SIG-M5 (cell line): ENCODE measurements at regions not wholly inside any gene's neighbourhood (a gene's known extent, or its start where the extent isn't known, plus 50 kb on each side); places are given as distances from the start of the nearest gene placed in this dataset.

Experiments
- DNase-seq: peaks from one replicate; lab custom pipeline; 2025; lab: John Stamatoyannopoulos, UW

DNA sequence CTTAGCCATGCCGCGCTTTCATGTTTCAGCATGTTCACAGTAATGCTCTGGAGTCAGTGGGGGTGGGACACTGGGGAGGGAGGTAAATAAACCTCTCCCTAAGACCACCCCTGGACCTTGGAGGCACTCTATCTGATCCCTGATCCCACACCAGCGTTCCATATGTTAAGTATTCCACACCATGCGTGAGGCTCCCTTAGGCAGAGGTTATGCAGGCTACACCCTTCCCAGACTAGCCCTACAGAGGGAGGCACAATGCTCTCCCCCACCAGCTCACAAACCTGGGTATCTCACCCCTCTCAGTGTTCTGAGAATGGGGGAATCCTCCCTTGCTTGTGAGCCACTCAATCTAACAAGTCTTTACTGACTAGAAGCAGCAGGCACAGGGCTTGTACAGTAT is 1610.4 kb upstream of the ZEB2 start:
- no peak for DNase-seq

DNA sequence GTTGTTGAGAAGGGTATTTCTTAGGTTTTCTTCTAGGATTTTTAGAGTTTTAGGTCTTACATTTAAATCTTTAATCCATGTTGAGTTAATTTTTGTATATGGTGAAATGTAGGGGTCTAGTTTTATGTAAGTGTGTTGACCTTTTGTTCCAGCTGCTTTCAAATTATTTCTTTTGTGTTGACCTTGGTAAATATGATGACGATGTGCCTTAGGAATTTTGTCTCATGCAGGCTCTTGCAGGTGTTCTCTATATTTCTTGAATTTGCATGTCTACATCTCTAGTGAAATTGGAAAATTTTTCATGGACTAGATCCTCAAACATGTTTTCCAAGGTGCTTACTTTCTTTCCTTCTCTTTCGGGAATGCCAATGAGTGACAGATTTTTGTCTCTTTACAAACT is 1609.3 kb upstream of the ZEB2 start:
- no peak for DNase-seq

DNA sequence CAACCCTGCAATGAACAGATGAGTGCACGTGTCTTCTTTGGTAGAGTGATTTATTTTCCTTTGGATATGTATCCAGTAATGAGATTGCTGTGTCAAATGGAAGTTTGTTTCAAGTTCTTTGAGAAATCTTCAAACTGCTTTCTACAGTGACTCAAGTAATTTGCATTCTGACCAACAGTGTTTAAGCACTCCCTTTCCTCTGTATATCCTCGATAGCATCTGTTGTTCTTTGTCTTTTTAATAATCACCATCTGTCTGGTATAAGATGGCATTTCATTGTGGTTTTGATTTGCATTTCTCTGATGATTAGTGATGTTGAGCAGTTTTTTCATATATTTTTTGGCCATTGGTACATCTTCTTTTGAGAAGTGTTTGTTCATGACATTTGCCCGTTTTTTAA is 1608.3 kb upstream of the ZEB2 start:
- no peak for DNase-seq

DNA sequence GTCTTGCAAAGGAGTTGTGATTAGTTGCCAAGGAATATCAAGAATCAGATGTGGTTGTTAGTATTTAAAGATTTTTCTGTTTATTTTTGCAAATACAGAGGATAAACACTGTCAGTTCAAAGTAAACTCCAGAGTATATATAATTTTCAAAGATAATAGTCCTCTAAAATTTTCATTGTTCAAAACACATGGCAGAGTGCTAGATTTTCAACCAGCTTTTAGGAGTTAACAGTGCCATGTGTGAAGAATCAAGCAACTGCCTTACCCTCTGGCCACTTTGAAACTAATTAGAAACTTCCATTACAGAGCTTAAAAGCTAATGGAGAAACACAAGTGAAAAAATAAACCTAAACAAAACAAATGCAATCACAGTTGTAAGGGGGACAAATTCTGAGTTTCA is 1605.6 kb upstream of the ZEB2 start:
- DNase-seq: no peak

DNA sequence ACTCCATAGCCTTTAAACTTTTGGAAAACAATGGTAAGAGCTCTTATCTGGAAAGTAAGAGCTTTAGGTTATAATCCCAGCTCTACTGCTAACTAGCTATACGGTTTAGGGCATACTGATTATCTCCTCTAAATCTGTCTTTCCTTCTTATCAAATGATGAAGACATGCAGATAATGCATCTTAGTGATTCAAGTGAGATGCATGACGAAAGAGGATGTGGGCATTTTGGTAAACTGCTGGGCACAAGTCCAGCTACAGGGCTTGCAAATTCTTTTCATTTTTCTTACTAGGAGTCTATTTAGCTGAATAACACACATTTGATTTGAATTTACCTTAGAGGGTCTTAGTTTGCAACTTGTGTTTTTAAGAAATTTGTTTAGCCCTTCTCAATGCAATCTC is 1604.8 kb upstream of the ZEB2 start:
- DNase-seq: no peak

DNA sequence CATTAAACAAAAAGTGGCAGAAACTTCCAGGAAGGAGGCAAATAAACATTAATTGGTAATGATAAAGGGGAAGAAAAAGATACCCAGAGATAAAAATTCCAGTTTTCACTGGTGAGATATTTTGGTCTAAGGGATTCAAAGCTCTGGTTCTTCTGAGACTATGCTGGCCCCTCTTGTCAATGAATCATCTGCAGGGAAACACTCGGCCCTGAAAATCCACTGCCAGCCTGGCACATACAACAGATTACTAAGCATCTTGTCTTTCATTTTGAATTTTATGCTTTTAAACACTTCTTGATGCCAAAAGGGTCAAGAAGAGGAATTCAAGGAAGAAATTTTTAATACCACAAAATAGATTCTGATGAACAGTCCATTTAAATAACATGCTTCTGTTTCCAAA is 1603.8 kb upstream of the ZEB2 start:
- DNase-seq: no peak

DNA sequence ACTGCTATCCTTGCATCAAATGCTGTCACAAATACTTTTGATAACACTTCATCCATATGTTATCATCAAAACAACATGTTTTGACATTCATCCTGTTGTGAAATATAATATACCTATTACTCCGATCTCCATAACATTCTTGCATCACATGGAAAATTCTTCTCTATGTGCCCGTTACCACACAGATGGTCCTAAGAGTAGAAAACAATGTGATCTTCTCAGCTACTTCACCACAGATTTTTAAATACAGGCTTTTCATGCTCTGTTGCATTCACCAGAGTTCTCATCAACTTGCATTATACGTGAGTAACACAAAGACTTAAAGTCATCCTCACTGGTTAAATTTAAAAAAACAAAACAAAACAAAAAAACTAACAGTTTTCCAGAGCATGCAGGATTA is 1603.3 kb upstream of the ZEB2 start:
- DNase-seq: no peak

DNA sequence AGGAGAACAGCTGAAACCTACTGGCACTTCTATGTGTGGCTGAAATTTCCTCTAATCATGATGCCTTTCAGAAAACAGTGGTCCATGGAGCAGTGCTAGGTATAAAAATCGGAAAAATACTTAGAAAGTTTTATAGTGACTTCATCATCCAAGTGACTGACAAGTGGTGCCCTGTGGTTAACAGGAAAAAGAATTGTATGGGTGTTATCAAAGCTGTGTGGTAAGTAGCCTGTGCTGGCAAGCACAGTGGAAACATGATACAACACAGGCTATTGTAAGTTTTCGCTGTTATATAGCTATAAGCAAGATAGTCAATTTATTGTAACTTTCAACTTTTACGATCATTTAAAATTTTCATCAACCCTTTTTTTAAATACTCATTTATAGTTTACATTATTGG is 1599.7 kb upstream of the ZEB2 start:
- no peak for DNase-seq

DNA sequence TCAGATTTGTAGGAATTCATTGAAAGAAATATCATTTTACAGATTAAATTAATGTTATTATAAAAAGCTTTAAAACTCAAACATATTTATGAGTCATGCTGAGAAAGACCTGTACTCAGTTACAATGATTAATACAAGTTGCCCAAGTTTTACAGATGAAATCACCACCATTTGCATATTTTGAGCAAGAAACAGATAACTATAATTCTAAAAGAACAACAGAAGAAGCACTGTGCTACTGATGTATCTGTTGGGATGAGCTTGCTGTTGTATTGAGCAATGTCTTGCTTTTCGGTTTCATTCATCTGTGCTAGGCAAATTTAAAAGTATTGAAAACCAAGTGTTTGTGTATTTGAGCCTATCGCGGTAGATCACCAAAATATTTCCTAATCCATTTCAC is 1589.1 kb upstream of the ZEB2 start:
- DNase-seq: no peak

DNA sequence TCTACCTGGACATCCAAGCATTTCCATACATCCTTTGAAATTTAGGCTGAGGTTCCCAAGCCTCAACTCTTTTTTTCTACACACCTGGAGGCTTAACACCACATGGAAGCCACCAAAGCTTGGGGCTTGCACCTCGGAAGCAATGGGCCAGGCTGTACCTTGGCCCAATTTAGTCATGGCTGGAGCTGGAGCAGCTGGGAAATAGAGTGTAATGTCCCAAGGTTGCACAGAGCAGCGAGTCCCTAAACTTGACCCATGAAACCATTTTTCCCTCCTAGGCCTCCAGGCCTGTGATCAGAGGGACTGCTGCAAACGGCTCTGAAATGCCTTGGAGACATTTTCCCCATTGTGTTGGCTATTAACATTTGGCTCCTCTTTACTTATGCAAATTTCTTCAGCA is 1574.3 kb upstream of the ZEB2 start:
- no peak for DNase-seq

DNA sequence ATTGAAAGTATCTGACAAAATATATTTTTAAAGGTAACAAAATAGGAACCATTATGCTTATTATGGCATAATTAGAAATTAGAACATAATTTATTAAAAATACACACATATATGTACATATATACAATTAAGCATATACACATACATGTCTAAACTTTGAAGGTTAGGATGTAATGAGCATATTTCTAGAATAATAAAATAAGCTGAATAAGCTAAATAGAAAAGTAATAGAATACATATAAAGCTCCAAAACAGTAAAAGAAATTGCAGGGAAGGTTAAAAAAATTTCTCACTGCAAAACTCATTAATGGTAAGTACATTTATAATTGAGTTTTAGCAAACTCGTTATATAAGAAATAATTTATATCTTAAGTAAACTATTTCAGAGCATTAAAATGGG is 1561.5 kb upstream of the ZEB2 start:
- DNase-seq: no peak

DNA sequence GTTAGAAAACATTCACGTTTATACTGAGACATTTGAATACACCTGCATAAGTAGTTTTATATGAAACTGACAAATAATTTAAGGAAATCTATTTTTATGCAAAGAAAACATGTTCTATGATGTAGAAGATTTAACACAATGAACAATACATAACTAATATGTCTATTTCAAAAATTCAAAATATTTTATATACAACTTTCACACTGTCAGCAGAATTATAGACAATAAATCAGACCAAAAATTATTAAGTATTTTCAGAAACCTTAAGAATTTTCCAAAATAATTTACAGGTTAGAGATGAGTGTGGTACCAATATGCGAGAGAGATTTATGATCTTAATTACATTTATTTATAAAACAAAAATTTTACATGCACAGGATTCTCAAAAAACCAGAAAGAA is 1561.0 kb upstream of the ZEB2 start:
- no peak for DNase-seq

DNA sequence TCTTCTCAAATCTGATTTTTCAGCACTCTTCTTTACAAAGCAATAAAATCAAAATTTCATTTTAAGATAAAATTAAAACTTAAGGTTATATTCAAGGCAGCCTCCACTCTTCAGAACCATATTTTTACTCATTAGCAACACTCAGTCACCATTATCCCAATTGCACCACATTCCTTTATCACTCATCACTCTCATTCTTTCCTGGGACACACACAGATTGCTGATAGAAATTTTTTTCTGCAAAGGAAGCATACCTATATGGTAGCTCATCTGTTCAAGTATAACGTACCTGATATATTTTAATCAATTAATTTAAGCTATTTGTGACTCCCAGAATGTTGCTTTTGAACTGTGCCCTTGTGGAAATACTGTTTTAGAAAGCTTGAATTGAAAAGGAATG is 1559.3 kb upstream of the ZEB2 start:
- no peak for DNase-seq

DNA sequence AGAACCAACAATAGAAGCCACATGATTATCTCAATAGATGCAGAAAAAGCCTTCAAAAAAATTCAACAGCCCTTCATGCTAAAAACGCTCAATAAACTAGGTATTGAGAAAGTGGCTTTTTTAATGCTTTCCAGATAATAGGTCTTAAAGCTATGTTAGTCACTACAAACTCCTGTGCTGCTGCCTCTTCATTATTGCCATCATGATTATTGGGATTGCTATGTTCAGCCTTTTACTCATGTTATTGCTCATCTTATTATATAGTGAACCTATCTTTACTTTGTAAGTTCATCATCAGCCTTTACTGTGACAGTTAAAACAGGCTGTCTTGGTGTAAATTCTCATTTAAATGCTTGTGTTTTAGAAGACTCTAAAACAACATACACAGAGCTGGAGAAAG is 1557.2 kb upstream of the ZEB2 start:
- DNase-seq: no peak

DNA sequence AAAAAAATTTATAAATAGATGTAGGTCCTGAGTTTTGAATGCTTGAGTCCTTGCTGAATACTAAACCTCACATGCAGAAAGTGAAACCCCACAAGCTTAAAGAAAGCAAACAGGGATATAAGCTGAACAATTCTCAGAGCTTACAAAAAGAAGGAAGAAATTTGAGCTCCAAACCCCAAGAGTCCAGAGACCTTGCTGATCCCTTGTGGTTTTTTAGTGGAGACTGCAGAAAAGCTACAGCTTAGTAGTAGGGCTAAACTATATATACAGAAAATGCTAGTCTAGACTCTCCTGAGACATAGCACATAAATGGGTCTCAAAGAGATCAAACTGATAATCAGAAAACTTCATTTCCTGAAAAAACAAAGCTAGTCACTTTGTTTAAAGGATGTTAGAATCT is 1548.1 kb upstream of the ZEB2 start:
- no peak for DNase-seq

DNA sequence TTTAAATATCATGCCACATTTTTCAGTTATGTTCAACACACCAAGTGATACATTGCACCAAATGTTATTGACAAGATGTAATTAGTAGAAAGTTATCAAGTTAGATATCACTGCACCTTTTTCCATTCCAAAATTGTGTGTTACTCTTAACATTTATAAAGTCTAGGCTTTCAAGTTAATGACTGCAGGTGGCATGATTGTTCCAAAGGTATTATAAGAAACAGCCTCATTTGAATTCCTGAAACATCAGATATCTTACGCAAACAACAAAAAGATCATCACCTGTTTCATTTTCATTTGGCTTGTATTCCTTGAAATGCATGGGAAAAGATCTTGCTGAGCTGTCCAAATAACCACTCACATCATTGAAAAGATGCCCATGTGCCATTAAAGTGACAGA is 1528.2 kb upstream of the ZEB2 start:
- DNase-seq: no peak

DNA sequence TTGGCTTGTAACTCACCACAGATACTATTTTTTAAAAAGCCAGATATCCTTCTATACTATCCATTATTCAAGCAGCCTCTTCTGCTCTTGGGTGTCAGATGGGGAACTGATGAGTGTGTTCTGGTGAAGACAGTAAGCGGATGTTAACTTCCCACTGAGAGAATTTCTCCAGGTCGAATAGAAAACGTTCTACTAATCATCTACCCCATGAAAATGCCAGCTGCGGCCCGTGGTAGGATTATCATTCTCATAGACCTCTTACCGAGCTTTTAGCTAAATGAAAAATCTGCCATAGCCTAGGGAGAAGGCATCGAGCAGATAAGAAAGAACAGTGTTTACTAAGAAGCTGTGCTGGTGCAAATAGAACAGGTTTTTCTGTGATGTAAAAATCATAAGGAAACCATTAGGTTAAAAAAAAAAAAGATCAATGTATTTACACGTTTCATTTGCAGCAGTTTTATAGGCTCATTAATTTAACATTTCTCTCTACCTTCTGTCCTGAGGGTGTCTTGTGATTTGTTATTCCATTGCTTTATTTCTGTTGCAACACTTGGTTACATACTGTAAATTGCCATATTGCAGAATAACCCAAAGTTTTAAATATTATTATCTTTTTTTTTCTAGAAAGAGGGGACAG is 1521.5 kb upstream of the ZEB2 start:
- DNase-seq: no peak

DNA sequence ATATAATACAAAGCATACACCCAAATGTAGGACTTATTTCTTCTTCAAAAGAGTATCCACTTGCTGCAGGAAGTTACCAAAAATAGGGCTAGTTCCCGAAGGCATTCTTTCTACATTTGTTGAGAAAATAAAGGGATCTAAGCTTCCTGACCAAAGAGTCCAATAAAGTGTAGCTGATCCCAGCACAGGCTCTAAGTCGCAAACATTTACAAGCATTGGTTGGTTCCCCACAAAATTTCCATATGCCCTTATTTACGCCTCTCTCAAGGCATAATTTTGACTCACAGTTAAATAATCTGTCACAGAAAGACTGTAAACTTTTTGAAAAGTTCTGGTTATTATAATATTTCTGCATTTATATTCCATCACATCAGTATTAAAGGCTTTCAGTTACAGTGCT is 1520.1 kb upstream of the ZEB2 start:
- DNase-seq: no peak

DNA sequence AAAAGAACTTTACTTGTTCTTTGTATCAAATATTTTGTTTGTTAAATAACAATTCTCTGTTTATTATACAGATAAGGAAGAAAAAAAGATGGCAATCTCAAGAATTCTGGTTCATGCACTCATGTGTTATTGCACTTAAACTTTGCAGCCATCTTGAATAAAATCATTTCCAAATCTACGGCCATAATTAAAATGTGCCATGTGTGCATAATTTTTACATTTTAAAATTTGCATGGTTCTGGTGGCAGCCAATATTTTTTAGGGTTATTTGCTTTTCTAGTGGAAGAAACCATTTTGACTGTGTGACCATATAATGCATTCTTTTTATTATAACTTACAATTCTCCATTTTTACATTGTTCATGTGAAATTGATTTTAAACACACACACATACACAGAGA is 1518.1 kb upstream of the ZEB2 start:
- DNase-seq: no peak

DNA sequence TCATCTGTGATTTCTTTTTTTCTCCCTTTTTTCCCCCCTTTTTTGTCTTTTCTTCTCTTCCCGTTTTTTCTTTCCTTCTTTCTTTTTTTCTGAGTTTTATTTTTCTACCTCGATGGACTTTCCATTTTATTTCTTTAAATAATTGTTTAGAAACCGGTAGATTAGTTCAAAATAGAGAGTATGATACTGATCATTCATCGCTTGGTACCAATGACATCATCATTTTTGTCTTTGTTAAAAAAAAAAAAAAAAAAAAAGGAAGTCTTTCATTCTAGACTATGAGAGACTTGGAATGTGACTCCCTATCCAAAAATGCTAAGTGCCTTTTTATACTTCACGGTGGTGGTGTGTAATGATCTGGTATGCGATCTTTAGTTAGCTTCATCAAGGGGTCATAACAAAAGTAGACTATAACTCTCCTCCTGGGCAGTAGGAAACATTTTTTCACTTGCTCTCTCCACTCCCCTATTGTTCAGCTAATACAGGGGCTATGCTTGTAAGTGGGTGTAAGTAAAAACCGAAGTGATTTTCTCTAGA is 1517.5 kb upstream of the ZEB2 start:
- no peak for DNase-seq

DNA sequence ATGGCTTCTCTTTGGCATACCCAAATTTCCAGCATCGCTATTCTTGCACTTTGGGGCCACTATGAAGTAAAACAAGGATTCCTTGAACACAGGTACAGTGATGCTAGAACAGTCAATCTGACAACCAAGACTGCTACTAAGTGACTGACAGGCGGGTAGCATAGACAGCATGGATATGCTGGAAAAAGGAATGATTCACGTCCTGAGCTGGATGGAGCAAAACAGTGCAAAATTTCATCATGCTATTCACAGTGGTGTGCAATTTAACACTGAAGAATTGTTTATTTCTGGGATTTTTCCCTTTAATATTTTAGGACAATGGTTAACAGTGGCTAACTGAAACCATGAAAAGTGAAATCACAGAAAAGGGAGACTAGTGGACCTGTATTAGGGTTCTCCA is 1511.2 kb upstream of the ZEB2 start:
- no peak for DNase-seq

DNA sequence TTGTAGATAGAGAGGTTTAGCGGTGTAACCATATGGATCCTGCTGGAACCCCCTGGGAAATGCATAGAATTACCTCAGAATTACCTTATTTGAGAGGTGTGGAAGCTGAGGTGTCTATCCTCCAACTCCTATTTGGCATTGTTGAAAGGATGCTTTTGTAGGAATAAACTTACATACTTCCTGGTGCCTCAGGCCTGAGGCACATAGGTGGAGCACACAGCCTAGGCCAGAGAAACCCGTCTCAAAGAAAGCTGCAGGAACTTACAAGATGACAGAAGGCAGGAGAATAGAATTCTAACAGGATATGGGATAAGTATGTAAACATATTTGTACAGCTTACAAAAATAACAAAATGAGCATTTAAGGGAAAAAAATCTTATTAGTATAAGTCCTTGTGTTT is 1507.2 kb upstream of the ZEB2 start:
- no peak for DNase-seq

DNA sequence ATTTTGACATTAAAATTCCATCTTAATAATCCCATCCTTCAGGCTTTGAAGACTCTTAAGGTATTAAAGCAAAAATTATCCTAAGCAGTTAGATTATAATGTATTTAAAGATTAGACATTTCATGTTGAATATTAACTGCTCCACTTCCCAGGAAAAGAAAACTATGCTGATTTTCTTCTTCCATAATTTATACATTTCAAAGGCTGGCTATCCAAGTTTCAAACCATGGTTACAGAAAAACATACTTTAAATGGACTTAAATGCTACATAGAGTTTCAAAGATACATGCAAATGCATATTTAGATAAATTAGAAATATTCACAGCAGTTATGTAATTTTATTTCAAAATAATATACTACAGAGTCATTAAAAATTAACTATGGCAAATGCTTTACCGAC is 1505.6 kb upstream of the ZEB2 start:
- DNase-seq: no peak

DNA sequence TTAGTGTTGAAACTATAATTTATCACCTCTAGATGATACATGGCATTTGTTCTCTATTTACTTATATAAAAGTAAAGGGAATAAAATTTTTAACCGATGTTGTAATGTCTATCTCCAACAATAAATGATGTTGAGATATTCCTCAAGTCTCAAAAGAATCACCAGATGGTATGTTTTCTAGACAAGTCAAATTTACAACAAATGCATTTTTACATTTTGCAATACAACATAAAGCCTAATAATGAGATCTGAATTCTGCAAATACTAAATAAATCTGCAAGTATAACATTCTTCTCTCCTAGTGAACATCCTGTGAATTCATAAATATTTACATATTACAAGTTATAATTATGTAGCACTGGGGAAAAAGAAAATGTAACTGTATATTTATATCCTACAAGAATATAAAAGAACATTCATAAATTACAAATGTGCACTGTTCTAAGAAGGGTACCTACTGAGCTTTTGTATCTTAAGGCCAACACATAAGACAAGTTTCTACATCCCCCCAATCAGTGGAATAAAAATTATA is 1504.4 kb upstream of the ZEB2 start:
- DNase-seq: no peak
